ENCODE measurements at regions not wholly inside any gene's neighbourhood (a gene's known extent, or its start where the extent isn't known, plus 50 kb on each side); places are given as distances from the start of the nearest gene placed in this dataset.

GRCh38 chr3:87359025-87359424 is 82.6 kb upstream of the POU1F1 start:
- DNase-seq (ENCODE audit: low read depth in 4 of 4, low spot score in 2 of 4), result no peak

- DNase-seq (ENCODE audit: low read depth in 4 of 4, low spot score in 2 of 4), result no peak
These were observed 81.7 kb upstream of the POU1F1 start for GRCh38 chr3:87358066-87358465.

GRCh38 chr3:87354398-87354797 is 78.0 kb upstream of the POU1F1 start:
- DNase-seq (ENCODE audit: low read depth in 4 of 4, low spot score in 2 of 4), result no peak

- no peak for DNase-seq (ENCODE audit: low read depth in 4 of 4, low spot score in 2 of 4)
These were observed 75.6 kb upstream of the POU1F1 start for GRCh38 chr3:87351937-87352336.

- peak in 1 of 4 donors; percentile 27 for DNase-seq (ENCODE audit: low read depth in 4 of 4, low spot score in 2 of 4)
These were observed 74.2 kb upstream of the POU1F1 start for GRCh38 chr3:87350367-87351199.

- no peak for DNase-seq (ENCODE audit: low read depth in 4 of 4, low spot score in 2 of 4)
These were observed 73.4 kb upstream of the POU1F1 start for GRCh38 chr3:87349833-87350232.

GRCh38 chr3:87336761-87337160 is 60.4 kb upstream of the POU1F1 start:
- DNase-seq (ENCODE audit: low read depth in 4 of 4, low spot score in 2 of 4), result no peak

- no peak for DNase-seq (ENCODE audit: low read depth in 4 of 4, low spot score in 2 of 4)
These were observed 59.5 kb upstream of the POU1F1 start for GRCh38 chr3:87335931-87336330.

GRCh38 chr3:87333393-87333892 is 57.1 kb upstream of the POU1F1 start:
- DNase-seq (ENCODE audit: low read depth in 4 of 4, low spot score in 2 of 4), result no peak

- DNase-seq (ENCODE audit: low read depth in 4 of 4, low spot score in 2 of 4), result no peak
These were observed 56.4 kb upstream of the POU1F1 start for GRCh38 chr3:87332789-87333188.

GRCh38 chr3:87329065-87329464 is 52.7 kb upstream of the POU1F1 start:
- no peak for DNase-seq (ENCODE audit: low read depth in 4 of 4, low spot score in 2 of 4)
